Type B pancreatic cell (in vitro differentiated cells): ENCODE measurements at regions not wholly inside any gene's neighbourhood (a gene's known extent, or its start where the extent isn't known, plus 50 kb on each side); places are given as distances from the start of the nearest gene placed in this dataset.

Source experiments
- DNase-seq: peaks from one replicate; pipeline ENCODE4 v3.0.0; 2021; ENCODE audit warnings: mixed read lengths; ENCODE audit not compliant: unreplicated experiment; ENCODE audit errors: extremely low spot score
- H3K27ac Mint-ChIP-seq: 2 replicates; pipeline ENCODE4 v1.8.0; 2021; ENCODE audit warnings: mild to moderate bottlenecking, mixed read lengths
- H3K27me3 Mint-ChIP-seq: 2 replicates; pipeline ENCODE4 v1.8.0; 2021; ENCODE audit warnings: mixed read lengths
- H3K36me3 Mint-ChIP-seq: 2 replicates; pipeline ENCODE4 v1.8.0; 2021; ENCODE audit warnings: mixed read lengths
- H3K4me1 Mint-ChIP-seq: one replicate; pipeline ENCODE4 v1.8.0; 2021; ENCODE audit warnings: mixed read lengths; ENCODE audit not compliant: unreplicated experiment
- H3K4me3 Mint-ChIP-seq: 2 replicates; pipeline ENCODE4 v1.8.0; 2021; ENCODE audit warnings: mild to moderate bottlenecking, mixed read lengths
- H3K9me3 Mint-ChIP-seq: 2 replicates; pipeline ENCODE4 v1.8.0; 2021; ENCODE audit warnings: mixed read lengths
- CTCF ChIP-seq: fragments of 200-600 bp; sonication (generic); conservative IDR thresholded peaks from 2 replicates; pipeline ENCODE4 v1.5.0; 2021; ENCODE audit warnings: antibody characterized with exemption, mild to moderate bottlenecking

GRCh38 chr20:5433352-5433751 is 116.6 kb upstream of the PROKR2 start:
- Mint-ChIP-seq H3K27ac (no peak overlapping the region), H3K4me3 (no peak overlapping the region), H3K9me3 (no peaks in the 10 kb centered on the region), H3K4me1 (no peaks in the 10 kb centered on the region), H3K27me3 (peaks cover 41% of the 10 kb centered on the region), H3K36me3 (no peaks in the 10 kb centered on the region)
- TF ChIP-seq CTCF: no peak
- DNase-seq: no peak

GRCh38 chr20:5432030-5432429 is 115.3 kb upstream of the PROKR2 start:
- DNase-seq: no peak
- Mint-ChIP-seq H3K27ac (no peak overlapping the region), H3K4me3 (no peak overlapping the region), H3K27me3 (peaks cover 40% of the 10 kb centered on the region), H3K4me1 (no peaks in the 10 kb centered on the region), H3K36me3 (no peaks in the 10 kb centered on the region), H3K9me3 (no peaks in the 10 kb centered on the region)
- no peak for TF ChIP-seq CTCF

- H3K9me3 Mint-ChIP-seq: no peaks in the 10 kb centered on the region
- no peaks in the 10 kb centered on the region for H3K36me3 Mint-ChIP-seq
- H3K4me1 Mint-ChIP-seq: no peaks in the 10 kb centered on the region
- no peak for TF ChIP-seq CTCF
- DNase-seq: no peak
- H3K27ac Mint-ChIP-seq: no peak overlapping the region
- H3K4me3 Mint-ChIP-seq: no peak overlapping the region
- peaks cover 37% of the 10 kb centered on the region for H3K27me3 Mint-ChIP-seq
These were observed 113.9 kb upstream of the PROKR2 start for GRCh38 chr20:5430670-5431069.

- TF ChIP-seq CTCF: no peak
- no peak overlapping the region for H3K4me3 Mint-ChIP-seq
- peaks cover 44% of the 10 kb centered on the region for H3K27me3 Mint-ChIP-seq
- no peaks in the 10 kb centered on the region for H3K36me3 Mint-ChIP-seq
- no peak overlapping the region for H3K27ac Mint-ChIP-seq
- no peaks in the 10 kb centered on the region for H3K4me1 Mint-ChIP-seq
- no peak for DNase-seq
- peaks cover 8% of the 10 kb centered on the region for H3K9me3 Mint-ChIP-seq
These were observed 109.3 kb upstream of the PROKR2 start for GRCh38 chr20:5426026-5426425.

GRCh38 chr20:5416086-5416485 is 99.3 kb upstream of the PROKR2 start:
- TF ChIP-seq CTCF: no peak
- Mint-ChIP-seq H3K9me3 (no peaks in the 10 kb centered on the region), H3K36me3 (no peaks in the 10 kb centered on the region), H3K27ac (no peak overlapping the region), H3K27me3 (peaks cover 23% of the 10 kb centered on the region), H3K4me3 (no peak overlapping the region), H3K4me1 (no peaks in the 10 kb centered on the region)
- no peak for DNase-seq

- no peaks in the 10 kb centered on the region for H3K9me3 Mint-ChIP-seq
- H3K27ac Mint-ChIP-seq: no peak overlapping the region
- H3K27me3 Mint-ChIP-seq: peaks cover 36% of the 10 kb centered on the region
- no peak for TF ChIP-seq CTCF
- no peak overlapping the region for H3K4me3 Mint-ChIP-seq
- H3K36me3 Mint-ChIP-seq: no peaks in the 10 kb centered on the region
- no peaks in the 10 kb centered on the region for H3K4me1 Mint-ChIP-seq
- no peak for DNase-seq
These were observed 96.6 kb upstream of the PROKR2 start for GRCh38 chr20:5413394-5413793.
